HG02798 (cell line): ENCODE measurements at regions not wholly inside any gene's neighbourhood (a gene's known extent, or its start where the extent isn't known, plus 50 kb on each side); places are given as distances from the start of the nearest gene placed in this dataset.

Experiments used
- ATAC-seq: cut with Tn5 transposase; IDR thresholded peaks from one replicate; pipeline ENCODE4 v1.9.1; 2021; ENCODE audit warnings: mild to moderate bottlenecking; ENCODE audit not compliant: unreplicated experiment, poor library complexity

- ATAC-seq: no peak
These were observed 237.8 kb upstream of the TLE4 start for GRCh38 chr9:79334001-79334400.

- ATAC-seq: no peak
These were observed 237.1 kb upstream of the TLE4 start for GRCh38 chr9:79334711-79335110.

GRCh38 chr9:79335987-79336386 is 235.8 kb upstream of the TLE4 start:
- no peak for ATAC-seq

GRCh38 chr9:79341561-79341960 is 230.2 kb upstream of the TLE4 start:
- ATAC-seq: no peak

- no peak for ATAC-seq
These were observed 225.3 kb upstream of the TLE4 start for GRCh38 chr9:79346350-79347020.

GRCh38 chr9:79352322-79352721 is 219.4 kb upstream of the TLE4 start:
- ATAC-seq: no peak

GRCh38 chr9:79353856-79354520 is 217.8 kb upstream of the TLE4 start:
- ATAC-seq: no peak

- no peak for ATAC-seq
These were observed 214.6 kb upstream of the TLE4 start for GRCh38 chr9:79357194-79357593.

- no peak for ATAC-seq
These were observed 214.1 kb upstream of the TLE4 start for GRCh38 chr9:79357616-79358015.

- no peak for ATAC-seq
These were observed 211.1 kb upstream of the TLE4 start for GRCh38 chr9:79360387-79361347.

- ATAC-seq: no peak
These were observed 209.4 kb upstream of the TLE4 start for GRCh38 chr9:79362100-79363081.

GRCh38 chr9:79369676-79370075 is 202.1 kb upstream of the TLE4 start:
- no peak for ATAC-seq

- no peak for ATAC-seq
These were observed 200.5 kb upstream of the TLE4 start for GRCh38 chr9:79371301-79371700.

GRCh38 chr9:79371948-79372555 is 199.7 kb upstream of the TLE4 start:
- no peak for ATAC-seq

- ATAC-seq: no peak
These were observed 194.4 kb upstream of the TLE4 start for GRCh38 chr9:79377339-79377855.

GRCh38 chr9:79378107-79378506 is 193.7 kb upstream of the TLE4 start:
- no peak for ATAC-seq

GRCh38 chr9:79382044-79382443 is 189.7 kb upstream of the TLE4 start:
- no peak for ATAC-seq

GRCh38 chr9:79382458-79382857 is 189.3 kb upstream of the TLE4 start:
- no peak for ATAC-seq

- ATAC-seq: no peak
These were observed 188.7 kb upstream of the TLE4 start for GRCh38 chr9:79383096-79383495.
